HG02571 (cell line): ENCODE measurements at regions not wholly inside any gene's neighbourhood (a gene's known extent, or its start where the extent isn't known, plus 50 kb on each side); places are given as distances from the start of the nearest gene placed in this dataset.

Experiments used
- ATAC-seq: cut with Tn5 transposase; IDR thresholded peaks from one replicate; pipeline ENCODE4 v1.9.1; 2021; ENCODE audit warnings: mild to moderate bottlenecking, moderate library complexity; ENCODE audit not compliant: unreplicated experiment

DNA sequence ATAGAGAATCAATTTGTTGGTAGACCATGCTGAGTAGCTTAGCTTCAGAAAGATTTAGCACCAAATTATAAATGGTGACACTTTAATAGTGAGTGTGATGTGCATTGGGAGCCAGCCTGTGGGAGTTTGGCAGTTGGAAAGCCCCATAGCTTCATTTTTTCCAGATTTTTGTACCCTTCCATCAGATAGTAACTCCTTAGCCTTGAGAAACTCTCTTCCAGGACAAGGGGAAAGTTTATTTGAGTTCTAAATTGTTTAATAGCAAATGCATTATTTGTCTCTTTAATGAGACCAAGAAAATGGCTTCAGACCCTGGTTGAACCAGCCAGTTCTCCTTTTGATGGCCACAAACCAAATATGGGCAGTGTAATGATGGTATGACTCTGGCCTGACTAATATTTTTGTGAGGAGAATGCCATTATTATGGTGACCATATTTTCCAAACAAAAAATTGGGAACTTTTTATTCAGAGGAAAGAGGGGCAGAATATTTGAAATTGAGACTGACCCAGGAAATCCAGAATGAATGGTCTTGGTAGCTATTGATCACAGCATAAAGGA, 49.8 kb downstream of the PLCE1 start:
- ATAC-seq = no peak

DNA sequence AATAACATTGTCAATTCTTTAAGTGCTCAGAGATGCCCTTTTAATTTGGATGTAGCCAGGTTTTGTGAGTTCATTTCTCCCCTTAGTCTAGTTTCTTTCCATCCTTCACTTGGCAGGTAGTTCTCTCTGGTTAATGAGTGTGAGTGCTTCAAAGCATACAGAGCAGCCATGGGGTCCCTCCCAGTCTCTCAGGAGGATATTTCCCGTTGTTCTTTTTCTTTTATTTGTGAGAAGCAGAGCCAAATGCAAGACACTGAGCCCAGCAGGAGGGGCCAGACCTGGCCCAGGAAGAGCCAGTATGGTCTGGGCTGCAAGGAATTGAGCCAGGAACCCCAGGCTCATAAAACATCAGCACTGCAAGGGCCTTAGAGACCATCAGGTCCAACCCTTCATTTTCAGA, 52.4 kb downstream of the PLCE1 start:
- no peak for ATAC-seq

DNA sequence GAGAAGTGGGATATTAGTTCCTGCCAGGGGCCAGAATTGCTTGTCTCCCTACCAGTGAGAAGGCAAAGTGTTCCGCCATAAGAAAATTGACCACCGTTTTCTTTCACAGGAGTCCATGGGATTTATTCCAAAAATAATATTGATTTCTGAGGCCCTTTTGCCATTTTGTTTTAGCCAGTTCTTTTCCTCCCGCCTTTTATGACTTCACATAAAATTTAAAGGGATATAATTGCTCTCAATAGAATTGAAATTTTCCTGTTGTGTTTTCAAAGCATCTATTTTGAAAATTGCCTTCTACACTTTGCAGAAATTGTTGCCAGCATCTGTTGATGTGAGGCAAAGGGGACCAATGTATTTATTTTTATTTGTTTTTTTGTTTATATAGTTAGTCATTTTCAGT, 53.6 kb downstream of the PLCE1 start:
- ATAC-seq = no peak

DNA sequence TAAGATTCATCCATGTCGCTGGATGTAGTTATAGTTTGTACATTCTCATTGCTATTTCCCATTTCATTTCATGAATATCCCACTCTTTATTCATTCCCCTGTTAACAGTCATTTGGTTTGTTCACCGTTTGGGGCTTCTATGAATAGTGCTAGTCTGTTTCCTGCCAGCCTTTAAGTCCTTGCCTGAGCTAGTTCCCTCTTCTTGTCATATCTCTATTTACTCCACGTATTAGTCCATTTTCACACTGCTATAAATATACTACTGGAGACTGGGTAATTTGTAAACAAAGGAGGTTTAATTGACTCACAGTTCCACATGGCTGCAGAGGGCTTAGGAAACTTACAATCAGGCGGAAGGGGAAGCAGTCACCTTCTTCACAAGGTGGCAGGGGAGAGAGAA, 56.2 kb downstream of the PLCE1 start:
- no peak for ATAC-seq

DNA sequence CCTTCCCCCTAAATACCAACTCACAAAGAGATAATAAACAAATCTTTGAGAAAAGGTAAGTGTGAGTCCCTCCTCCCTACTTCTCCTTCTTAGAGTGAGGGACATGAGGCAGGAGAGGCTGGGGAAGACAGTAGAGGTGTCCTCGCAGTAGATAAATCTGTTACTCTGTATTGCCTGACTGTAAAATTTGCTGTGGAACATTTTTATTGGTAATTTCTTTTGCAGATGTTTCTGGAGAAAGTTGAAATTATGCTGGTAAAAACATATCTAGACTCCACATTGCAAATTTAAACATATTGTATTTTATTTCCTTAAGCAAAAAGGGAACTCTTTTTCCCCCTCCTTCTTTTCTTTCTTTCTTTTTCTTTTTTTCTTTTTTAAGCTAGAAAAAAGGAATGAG, 58.5 kb downstream of the PLCE1 start:
- no peak for ATAC-seq

DNA sequence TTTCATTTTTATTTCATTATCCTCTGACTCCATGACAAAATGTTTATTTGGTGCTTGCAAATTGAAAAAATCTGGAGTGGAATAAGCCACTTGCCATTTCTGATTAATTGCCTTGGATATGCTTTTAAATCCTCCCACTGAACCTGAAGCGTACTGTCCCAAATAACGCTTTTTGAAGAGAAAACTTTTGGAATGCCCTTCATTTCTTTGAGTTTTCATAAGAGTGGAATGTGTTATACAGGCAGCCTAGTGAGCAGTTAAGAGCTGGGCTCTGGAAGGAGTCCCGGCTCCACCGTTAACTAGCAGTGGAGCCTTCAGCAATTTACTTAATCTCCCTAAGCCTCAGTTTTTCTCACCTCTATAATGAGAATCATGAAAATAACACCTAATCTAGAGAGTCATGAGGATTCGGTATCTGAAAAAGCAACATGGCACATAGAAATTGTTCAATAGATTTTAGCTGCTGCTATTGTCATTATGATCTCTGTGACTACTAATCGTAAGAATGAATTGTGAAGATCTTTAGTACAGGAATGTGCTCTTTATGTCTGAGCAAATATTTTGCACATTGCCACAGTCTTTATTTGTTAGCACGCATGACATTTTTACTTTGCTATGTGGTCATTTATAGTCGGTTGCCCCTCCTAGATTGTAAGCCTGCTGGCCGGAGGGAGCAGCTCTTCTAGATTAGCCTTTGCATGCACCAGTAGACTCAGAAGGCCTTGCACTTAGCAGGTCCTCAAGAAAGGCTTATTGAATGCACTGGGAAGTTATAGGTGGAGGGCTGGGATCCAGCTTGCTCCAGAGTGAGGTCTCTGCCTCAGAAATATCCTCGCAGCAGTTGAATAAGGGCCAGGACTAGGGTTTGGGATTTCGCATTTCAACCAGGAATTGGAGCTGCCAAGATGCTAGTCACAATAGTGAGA, 59.4 kb downstream of the PLCE1 start:
- ATAC-seq = no peak

DNA sequence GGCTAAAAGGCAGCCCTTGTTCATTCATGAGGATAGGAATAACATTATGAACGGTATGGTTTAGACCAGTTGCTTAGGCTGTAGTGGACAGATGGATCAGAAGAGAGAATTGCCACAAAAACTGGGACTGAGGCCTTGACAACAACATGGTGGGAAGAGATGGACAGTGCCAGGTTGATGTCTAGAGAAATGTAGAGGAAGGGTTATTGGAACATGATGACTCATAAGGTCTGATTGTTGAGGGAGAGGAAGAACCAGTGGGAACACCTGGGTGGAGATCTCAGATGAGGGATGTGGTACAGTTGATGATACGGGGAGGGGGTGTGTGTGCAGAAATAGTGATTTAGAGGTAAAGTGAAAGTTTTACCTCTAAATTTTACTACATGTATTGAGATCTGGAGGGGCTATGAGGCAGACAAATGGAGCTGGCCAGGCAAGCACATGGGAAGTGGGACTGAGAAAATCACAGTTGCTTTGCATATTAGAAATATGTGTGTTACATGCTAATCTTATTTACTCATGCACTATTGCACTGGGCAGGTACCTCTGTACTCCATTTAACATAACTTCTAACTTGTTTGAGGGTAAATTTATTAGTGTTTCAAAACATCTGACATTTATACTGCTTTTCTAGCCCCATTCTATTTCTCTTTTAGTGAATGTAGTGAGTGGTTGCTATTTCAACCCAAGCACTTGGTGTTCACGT, 65.6 kb downstream of the PLCE1 start:
- no peak for ATAC-seq

DNA sequence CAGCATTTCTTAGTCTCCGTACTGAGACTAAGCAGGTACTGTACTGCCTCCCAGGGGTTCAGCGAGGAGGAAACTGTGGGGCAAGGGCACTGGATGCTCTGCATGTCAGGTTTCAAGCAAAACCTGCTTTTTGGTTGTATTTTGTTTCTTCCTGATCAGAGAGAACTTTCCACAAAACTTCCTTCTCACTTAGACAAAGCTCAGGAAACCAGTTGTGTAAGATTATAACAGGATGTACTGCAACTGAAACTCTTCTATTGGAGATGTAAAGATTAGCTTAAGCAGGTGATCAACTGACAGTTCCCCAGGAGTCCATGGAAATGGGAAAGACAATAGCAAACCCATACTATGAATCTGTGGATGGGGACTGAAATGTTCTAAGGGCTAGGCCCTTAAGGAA, 67.3 kb downstream of the PLCE1 start:
- no peak for ATAC-seq

DNA sequence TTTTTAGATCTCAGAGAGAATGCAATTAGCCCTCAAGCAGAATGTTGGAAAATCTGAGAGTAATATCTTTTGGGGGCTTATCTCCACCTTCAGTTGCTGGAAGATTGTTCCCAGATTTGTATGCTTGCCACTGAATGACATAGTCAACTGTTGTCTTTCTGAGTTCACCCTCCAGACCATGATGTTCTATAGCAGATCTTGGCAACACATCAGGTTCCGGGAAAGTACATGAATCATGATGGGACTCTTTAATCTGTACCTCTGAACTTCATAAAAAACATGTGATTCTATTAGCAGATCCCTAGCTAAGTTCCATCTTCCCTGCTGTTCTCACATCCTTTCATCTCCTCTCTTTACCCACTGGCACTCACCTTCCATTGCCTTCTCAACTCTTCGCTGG, 68.9 kb downstream of the PLCE1 start:
- ATAC-seq = no peak

DNA sequence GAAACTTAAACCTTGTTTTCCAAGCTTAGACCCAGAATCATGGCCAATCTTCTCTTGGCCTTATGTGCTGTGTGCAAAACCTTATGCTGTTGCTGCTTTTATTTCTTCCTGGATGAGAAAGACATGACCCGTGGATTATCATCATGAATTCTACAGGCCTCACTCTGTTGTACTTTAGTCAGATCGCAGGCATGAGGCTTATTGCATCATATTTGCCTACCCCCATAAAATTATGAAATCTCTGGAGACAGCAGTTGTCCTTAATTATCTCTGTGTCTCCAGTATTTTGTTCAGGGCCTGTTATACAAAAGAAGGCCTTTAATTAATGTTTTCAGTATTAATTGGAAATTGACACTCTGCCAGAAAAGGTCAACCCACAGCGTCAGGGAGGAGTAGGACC, 71.6 kb downstream of the PLCE1 start:
- no peak for ATAC-seq

DNA sequence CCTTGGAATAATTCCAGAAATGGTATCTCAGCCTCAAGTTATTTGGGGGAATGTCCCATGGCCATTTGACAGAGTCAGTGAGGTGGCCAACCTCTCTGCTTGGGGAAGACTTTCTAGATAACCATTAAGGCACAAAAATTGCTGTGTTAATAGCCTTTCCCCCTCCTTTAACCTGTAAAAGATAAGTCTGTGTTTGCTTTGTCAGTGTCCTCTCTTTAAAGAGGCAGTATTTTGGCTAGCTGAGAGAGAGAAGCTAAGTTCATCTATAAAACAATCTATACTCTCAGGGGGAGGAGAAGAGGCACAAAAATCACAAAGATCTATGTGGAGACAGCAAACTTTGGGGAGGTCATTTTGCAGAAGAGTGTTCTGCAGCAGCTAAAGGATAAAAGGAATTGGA, 72.1 kb downstream of the PLCE1 start:
- no peak for ATAC-seq

DNA sequence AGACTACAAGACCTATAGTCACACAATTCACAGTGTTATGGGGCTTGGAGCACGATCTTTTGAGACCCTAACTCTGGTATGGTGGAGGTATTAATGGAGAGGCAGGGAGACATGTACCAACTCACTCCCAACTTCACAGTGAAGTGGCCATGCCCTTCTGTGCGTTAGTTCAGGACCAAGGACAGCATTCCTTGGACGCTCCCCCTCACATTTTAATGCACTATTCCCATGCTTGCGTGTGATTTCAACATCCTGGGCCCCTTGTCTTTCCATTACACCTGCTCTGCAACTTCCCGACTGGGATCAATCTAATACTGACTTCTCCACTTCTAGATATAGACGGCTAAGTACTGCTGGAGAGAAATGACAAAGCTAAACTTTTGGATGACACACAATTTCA, 72.7 kb downstream of the PLCE1 start:
- no peak for ATAC-seq

DNA sequence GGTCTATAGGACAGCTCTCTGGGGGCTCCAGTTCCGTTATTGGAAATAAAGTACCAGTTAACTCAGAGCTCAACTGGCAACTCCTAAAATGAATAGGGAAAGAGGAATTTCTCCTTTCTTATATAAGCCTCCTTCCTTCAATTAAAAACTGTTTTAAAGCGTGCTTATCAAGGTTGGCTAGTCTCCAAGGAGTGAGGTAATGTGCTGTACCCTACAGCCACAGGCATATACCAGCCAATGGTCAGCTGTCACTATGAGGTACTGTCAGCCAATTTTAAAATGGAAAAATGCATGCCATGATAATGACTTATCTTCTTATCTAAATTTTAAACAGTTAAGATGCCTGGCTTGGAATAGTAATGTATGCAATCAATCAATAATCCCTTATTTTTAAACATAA, 76.2 kb downstream of the PLCE1 start:
- ATAC-seq = no peak

DNA sequence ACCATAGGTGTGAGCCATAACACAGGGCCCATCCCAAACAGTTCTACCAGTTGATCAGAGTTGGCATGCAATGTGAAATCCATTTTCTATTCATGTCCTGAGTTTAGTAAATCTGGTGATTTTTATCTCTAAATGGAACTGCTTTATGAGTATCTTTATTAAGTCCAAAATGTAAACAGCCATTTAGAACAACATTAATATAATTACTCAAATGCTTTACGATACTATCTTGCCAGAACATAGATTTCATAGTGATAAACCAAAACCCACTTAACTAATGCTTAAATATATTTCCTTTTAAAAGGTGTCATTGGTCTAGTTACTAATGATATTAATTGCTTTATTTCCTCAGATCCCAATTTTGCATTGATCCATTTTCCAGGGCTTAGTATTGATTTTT, 80.7 kb downstream of the PLCE1 start:
- ATAC-seq = no peak

DNA sequence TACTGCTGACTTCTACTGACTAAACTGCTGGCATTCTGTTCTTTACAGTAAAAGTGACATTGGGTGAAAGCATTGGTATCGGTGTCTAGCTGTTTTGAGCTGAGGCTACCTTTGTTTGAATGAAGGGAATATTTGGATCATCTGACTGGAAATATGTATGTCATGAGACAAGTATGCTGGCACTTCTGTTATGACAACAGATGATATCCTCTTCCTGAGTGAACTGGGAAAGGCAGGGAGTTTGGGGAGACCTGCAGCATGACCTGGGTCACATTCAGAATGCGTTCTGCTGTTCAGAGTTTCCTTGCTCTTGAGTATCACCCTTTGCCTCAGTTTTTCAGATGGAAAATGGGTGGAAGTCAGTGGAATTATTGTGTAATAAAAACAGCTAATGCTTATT, 81.8 kb downstream of the PLCE1 start:
- no peak for ATAC-seq

DNA sequence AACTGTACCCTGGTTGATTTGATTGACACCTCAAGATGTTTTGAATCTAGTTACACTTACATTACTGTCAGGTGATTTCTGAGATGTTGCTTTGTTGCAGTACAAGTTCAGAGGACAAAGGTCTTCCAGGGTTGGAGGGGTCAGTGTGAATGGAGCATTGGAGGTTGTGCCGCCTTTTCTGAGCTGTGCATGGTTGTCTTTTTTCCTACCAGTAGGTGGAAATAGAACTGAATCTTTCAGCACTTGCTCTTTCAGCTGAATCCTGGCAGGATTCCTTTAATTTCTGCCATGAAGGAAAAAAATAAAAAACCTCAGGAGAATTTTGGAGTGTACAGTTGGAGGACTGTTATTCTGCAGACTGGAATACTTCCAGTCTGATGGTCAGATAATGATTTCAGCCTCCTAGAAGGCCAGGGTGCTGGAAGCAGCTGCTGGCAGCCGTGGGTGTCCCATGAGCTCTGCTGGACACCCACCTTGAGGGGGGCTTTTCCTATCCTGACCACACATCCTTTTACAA, 82.7 kb downstream of the PLCE1 start:
- no peak for ATAC-seq

DNA sequence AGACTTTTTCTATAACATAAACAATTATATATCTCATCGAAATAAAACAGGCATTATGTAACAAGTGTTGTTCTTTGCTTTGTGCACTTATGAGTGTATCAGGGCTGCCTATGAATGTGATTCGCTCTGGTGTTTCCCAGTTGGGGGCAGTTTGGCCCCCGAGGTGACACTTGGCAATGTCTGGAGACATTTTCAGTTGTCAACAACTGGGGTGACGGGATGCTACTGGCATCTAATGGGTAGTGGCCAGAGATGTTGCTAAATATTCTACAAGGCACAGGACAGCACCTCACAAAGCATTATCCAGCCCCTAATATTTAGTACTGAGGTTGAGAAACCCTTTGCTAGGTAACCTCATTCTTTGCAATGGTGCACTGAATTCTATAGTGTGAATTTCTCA, 83.3 kb downstream of the PLCE1 start:
- no peak for ATAC-seq

DNA sequence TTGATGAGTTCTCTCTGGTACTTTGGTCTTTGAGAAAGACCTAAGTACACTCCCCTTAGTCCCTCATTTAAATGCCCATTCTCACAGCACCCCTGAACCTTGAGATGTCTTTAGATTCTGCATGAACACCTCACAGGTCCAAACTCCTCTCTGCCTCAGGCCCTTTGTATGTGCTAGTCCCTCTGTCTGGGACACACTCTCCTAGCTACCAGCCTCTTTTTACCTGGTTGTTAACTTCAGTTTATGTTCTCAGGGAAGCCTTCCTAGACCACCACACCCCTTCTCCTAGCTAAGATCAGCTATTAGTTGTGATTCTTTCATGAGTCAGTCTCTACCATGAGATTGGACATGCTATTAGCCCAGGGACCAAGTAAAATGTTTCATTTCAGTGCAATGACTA, 86.4 kb downstream of the PLCE1 start:
- ATAC-seq = no peak

DNA sequence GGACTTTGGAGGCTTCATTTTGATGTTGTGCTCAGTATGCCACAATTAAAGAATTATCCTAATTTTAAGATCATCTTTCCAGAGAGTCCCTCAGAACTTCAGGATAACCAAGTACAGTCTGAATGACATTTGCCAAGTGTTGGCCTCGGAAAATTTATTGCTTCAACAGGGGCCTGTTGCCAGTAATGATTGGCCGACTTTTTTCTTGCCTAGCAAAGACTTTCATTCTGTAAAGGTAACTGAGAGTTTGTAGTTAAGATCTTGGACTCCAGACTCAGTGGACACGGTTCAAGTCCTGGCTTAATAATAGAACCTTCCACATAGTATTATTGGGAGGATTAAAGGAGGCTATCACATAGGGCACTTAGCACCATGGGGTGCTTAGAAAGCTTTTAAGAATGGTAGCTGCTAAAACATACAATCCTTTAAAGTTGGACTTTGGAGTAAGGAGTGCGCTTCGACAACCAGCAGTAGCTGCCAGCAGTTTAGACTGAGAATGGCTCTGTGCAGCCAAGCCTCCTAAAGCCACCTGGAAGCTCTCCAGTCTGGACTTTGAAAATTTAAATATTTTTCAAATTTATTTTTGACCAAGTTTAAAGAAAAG, 90.0 kb downstream of the PLCE1 start:
- no peak for ATAC-seq

DNA sequence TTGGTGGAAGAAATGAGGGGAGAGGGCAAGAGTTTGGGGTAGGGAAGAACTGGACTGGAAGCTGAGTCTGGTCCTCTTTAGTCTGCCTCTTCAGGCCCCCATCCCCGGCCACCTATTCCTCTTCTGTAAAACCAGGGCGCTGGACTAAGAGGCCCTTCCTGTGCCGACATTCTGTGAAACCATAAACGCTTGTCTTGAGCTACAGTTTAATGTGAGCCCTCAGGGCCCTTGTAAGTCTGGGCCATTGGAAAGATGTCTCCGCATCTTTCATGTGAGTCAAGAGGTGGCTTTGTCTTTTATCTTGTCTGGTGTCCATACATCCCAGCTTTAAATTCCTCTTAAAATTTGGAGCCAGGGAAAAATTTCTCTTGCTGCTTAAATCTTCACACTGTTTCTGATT, 90.6 kb downstream of the PLCE1 start:
- ATAC-seq = no peak

DNA sequence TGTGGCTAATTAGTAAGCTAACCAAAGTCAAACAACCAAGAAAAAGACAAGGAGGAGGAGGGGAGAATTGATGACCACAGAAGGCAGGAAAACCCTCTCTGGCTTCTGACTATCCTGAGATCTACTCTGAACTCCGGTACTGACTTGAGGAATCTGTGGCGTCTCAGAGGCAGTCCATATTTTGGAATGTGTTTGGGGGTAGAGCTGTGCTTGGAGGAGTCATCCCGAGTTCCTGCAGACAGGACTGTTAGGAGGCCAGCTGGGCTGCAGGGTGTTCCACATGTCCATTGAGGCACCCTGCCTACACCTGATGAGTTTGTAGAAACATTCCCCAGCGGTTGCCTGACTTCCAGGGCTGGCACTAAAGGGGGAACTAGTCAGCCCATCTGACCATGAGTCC, 91.6 kb downstream of the PLCE1 start:
- no peak for ATAC-seq
